HG03521 (cell line): ENCODE measurements at regions not wholly inside any gene's neighbourhood (a gene's known extent, or its start where the extent isn't known, plus 50 kb on each side); places are given as distances from the start of the nearest gene placed in this dataset.

Source experiments
- ATAC-seq: cut with Tn5 transposase; IDR thresholded peaks from one replicate; pipeline ENCODE4 v1.9.1; 2021; ENCODE audit warnings: mild to moderate bottlenecking, moderate library complexity; ENCODE audit not compliant: unreplicated experiment

GRCh38 chr3:71893702-71894479 is 108.9 kb upstream of the PROK2 start:
- no peak for ATAC-seq

DNA sequence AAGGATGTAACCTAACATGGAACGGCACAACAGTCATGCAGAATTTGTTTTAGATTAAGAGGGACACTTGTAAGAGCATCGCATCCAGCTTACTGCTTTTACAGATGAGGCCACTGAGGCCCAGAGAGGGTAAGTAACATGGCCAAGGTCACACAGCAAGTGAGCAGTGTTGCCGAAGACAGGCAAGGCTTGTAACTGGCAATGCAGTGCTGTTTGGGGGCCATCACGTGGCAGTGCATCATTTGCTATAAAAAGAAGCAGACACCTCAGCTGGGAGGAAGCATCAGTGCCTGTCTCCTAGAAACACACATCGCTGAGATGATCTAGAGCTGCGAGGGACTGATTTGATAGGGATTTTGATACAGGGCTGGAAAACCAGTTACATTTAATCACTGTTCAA is 108.2 kb upstream of the PROK2 start:
- no peak for ATAC-seq

GRCh38 chr3:71891483-71891882 is 106.5 kb upstream of the PROK2 start:
- ATAC-seq: no peak

DNA sequence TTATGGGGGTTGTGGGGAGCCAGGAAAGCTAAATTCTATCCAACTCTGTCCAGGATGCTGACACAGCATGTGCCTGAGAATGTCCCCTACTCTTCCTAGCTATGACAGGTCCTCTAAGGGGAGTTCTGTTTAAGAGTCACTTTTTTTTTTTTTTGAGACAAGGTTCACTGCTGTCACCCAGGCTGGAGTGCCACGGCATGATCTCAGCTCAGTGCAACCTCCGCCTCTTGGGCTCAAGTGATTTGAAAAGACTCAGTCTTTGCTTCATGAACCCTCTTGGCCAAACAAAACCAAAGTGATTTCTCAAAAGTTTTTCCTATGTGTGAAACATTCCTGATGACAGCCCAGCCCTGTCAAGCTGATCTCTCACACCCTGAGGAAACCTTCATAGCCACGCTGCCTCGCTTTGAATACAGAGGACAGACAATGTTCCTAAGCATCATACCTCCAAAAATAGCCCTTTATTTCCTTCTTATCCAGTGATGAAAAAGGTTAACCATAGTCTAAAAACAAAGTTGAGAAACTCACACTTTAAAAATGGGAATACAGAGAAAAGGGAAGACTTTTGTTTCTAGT is 105.5 kb upstream of the PROK2 start:
- ATAC-seq: no peak

- no peak for ATAC-seq
Measured at GRCh38 chr3:71887256-71887655, 102.3 kb upstream of the PROK2 start.

GRCh38 chr3:71885006-71885405 is 100.1 kb upstream of the PROK2 start:
- ATAC-seq: no peak

- ATAC-seq: no peak
Measured at GRCh38 chr3:71881732-71882131, 96.8 kb upstream of the PROK2 start.

GRCh38 chr3:71881041-71881440 is 96.1 kb upstream of the PROK2 start:
- ATAC-seq: no peak

DNA sequence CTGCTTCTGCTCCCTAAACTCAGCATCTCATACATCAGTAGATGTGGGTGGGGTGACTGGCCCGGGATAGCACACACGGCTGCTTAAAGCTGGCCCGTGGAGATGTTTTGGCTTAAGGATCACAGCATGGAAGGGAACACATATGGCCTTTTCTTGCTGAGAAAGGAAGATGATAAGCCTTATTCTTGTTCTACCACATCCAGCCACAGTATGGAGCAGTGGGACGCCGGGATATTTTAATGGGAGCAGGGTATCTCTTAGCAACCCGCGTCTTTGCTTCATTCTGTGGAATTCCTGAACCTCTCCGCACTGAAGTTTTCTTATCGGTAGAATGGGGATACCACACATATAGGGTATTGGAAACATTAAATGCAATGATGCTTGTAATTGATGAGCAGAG is 94.1 kb upstream of the PROK2 start:
- ATAC-seq: no peak

DNA sequence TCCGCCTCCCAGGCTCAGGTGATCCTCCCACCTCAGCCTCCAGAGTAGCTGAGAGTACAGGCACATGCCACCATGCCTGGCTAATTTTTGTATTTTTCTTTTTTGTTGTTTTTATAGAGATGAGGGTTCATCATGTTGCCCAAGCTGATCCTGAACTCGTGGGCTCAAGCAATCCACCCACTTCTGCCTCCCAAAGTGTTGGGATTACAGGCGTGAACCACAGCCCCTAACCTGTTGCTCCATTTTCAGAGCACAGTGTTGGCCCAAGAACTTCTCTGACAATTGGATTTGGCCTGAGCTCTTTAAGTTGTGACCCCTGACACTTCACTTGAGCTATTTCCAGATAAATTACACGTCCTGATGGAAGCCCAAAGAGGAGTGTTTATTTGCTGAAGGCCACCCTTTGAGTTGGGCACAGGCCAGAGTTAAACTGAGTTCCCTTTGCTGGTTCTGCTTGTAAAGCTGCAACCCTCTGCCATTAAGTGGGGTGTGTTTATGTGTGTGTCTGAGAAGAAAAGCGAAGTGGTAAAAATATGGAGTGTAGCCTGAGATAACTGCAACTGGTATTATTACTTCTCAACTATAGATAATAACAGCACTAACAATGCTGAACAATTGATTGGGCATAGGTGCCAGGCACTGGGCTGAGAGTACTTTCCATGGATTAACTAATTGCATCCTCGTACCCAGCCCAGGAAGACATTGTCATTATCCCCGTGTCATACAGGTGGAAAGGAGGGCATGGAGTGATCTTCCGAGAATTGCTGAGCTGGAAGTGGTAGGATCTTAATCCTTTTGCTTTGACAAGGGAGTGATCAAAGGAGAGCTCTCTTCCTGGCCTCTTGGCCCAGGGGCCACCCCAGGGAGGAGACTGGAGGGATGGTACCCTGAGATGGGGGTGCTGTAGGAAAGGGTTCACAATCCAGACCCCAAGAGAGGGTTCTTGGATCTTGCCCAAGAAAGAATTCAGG is 91.5 kb upstream of the PROK2 start:
- ATAC-seq: no peak

DNA sequence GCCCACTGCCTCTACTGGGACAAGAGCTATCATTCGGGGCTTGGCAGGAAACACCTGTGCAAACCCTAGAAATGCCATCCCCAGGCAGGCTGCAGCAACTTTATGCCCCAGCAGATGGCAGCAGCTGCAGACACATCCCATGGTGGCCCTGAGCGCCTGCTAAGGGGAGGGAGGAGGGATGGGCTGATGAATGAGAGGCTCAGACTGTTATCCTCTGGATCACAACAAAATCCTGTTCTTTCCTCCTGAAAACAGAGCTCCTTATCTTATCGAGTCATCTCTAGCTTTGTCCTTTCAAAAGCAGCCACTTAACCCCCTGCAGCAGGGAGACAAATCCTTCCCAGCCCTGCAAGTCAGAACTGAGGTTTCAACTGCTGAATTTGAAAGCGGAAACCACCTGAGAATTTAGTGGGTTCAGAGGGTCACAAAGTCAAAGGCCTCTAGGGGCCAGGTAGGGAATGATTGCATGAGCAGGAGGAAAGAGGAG is 90.6 kb upstream of the PROK2 start:
- peak; percentile 88 for ATAC-seq

DNA sequence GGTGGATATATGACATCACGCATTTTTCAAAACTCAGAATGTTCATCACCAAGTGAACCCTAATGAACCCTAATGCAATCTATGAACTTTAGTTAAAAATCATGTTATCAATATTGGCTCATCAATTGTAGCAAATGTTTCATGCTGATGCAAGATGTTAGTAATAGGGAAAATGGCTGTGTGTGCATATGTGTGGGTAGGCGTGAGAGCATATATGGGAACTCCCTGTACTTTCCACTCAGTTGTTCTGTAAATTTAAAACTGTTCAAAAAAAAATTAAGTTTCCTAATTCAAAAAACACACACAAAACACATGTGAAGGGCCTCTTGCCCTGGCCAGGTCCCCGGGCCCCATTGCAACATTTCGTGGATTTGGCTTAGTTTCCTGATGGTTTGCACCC is 89.7 kb upstream of the PROK2 start:
- ATAC-seq: no peak

DNA sequence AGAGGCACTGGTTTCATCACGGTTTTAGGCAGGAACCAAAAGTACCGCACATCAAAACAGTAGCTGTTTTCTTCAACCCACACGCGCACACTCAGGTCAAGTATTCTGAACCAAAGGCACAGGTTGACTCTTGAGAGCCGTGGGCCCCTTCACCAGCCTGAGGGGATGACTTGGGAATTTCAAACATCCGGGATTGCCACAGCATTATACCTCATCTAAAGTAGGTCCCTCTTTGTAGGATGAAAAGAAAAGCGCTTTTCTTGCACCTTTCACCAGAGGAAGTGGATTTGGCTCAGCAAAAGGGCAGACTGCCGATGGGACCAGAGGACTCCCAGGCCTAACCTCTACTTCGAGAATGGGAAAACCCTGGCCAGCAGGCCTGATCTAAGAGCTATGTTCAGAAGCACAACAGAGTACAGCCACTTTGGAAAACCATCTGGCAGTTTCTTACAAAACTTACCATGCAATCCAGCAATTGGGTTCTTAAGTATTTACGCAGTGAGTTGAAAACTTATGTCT is 88.2 kb upstream of the PROK2 start:
- no peak for ATAC-seq

GRCh38 chr3:71872256-71872655 is 87.3 kb upstream of the PROK2 start:
- ATAC-seq: no peak

DNA sequence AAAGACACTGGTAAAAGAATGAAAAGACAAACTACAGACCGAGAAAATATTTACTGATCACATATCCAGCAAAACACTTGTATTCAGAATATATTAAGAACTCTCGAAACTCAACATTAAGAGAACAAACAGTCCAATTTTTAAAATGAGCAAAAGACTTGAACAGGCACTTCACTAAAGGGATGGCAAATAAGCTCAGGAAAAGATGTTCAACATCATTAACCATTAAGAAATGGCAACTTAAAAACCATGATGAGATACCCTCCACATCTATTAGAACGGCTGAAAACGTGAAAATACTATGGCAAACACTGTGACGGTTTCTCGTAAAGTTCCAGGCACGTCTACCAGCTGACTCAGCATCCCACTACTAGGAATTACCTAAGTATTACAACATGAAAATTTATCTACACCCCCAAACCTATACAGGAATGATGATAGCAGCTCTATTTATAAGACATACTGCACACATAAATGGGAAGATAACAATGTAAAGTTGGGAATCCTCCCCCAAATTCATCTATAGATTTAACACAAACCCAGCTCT is 86.1 kb upstream of the PROK2 start:
- ATAC-seq: no peak

DNA sequence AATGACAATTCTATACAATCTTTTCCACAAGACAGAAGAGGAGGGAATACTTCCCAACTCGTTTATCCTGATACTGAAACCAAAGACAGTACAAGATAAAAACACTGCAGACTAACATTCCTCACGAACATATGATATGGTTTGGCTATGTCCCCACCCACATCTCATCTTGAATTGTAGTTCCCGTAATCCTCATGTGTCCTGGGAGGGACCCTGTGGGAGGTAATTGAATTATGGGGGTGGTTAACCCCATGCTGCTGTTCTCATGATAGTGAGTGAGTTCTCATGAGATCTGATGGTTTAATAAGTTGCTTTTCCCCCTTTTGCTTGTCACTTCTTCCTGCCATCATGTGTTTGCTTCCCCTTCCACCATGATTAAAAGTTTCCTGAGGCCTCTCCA is 83.9 kb upstream of the PROK2 start:
- ATAC-seq: no peak

- no peak for ATAC-seq
Measured at GRCh38 chr3:71865727-71866126, 80.8 kb upstream of the PROK2 start.

DNA sequence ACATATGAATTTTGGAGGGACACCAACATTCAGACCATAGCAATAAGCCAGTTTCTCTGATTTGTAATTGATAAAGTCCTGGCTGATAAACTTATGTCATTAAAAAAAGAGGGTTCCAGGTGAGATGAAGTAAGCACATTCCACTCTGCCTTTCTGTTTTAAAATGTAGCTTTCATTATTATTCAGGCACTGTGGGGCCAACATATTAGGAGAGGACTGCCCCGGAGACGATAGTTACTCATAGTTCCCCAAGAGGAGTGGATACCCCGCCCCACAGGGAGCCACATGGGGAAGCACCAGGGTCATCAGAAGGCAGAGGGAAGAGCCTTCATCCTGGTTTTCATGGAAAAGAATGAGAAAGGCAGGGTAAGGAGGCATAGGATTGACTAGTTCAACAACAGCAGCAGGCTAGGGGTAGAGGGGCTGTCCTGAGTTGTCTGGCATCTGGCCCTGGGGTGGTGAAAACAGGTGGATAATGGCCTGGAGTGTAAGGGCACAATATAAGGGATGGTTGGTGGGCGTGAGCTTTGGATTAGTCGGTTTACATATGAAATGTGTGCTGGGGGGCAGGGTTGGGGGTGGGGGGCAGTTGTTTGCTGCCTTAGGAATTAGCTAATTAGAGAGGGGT is 78.7 kb upstream of the PROK2 start:
- ATAC-seq: no peak

- ATAC-seq: no peak
Measured at GRCh38 chr3:71862371-71863140, 77.6 kb upstream of the PROK2 start.

GRCh38 chr3:71859123-71859519 is 74.2 kb upstream of the PROK2 start:
- ATAC-seq: no peak
